H9 (cell line): ENCODE measurements at regions not wholly inside any gene's neighbourhood (a gene's known extent, or its start where the extent isn't known, plus 50 kb on each side); places are given as distances from the start of the nearest gene placed in this dataset.

Experiments
- DNase-seq: peaks from one replicate; pipeline ENCODE4 v3.0.0-alpha.2; 2017
- H2AFZ ChIP-seq: one replicate; pipeline ENCODE4 v1.6.1; 2013; ENCODE audit warnings: mild to moderate bottlenecking, low read length, control low read depth, moderate library complexity
- H2AK5ac ChIP-seq: 2 replicates; pipeline ENCODE4 v1.6.1; 2013; ENCODE audit warnings: low read length, control low read depth, mixed read lengths; ENCODE audit not compliant: insufficient read length
- H2BK120ac ChIP-seq: one replicate; pipeline ENCODE4 v1.6.1; 2013; ENCODE audit warnings: low read depth, mild to moderate bottlenecking, low read length, control low read depth, inconsistent platforms; ENCODE audit not compliant: poor library complexity, severe bottlenecking
- H2BK12ac ChIP-seq: 2 replicates; pipeline ENCODE4 v1.6.1; 2013; ENCODE audit warnings: low read length, control low read depth, mixed read lengths, low read depth; ENCODE audit not compliant: insufficient read length
- H2BK15ac ChIP-seq: 2 replicates; pipeline ENCODE4 v1.6.1; 2013; ENCODE audit warnings: low read depth, low read length, control low read depth
- H2BK20ac ChIP-seq: one replicate; pipeline ENCODE4 v1.6.1; 2013; ENCODE audit warnings: low read depth, mild to moderate bottlenecking, low read length, control low read depth, inconsistent platforms; ENCODE audit not compliant: poor library complexity, severe bottlenecking
- H2BK5ac ChIP-seq: 2 replicates; pipeline ENCODE4 v1.6.1; 2013; ENCODE audit warnings: low read length, control low read depth, mixed read lengths; ENCODE audit not compliant: insufficient read length
- H3K14ac ChIP-seq: 2 replicates; pipeline ENCODE4 v1.6.1; 2013; ENCODE audit warnings: low read length, control low read depth; ENCODE audit not compliant: insufficient read depth
- H3K18ac ChIP-seq: 2 replicates; pipeline ENCODE4 v1.6.1; 2013; ENCODE audit warnings: low read depth, mild to moderate bottlenecking, mixed read lengths, low read length, control low read depth; ENCODE audit not compliant: insufficient read length
- H3K23ac ChIP-seq: 2 replicates; pipeline ENCODE4 v1.6.1; 2013; ENCODE audit warnings: low read length, control low read depth, mixed read lengths, low read depth; ENCODE audit not compliant: insufficient read length
- H3K23me2 ChIP-seq: 2 replicates; pipeline ENCODE4 v1.6.1; 2013; ENCODE audit warnings: low read depth, mild to moderate bottlenecking, mixed read lengths, low read length, control low read depth; ENCODE audit not compliant: insufficient read length, poor library complexity, severe bottlenecking
- H3K27ac ChIP-seq: 2 replicates; pipeline ENCODE4 v1.5.1; 2013; ENCODE audit warnings: low read length, control low read depth, mixed read lengths, low read depth; ENCODE audit not compliant: insufficient read length
- H3K27me3 ChIP-seq: 2 replicates; pipeline ENCODE4 v1.6.1; 2013; ENCODE audit warnings: low read length, control low read depth, inconsistent platforms; ENCODE audit not compliant: insufficient read depth
- H3K4ac ChIP-seq: 2 replicates; pipeline ENCODE4 v1.6.1; 2013; ENCODE audit warnings: low read depth, mild to moderate bottlenecking, control low read depth, inconsistent platforms, low read length, moderate library complexity
- H3K4me1 ChIP-seq: 2 replicates; pipeline ENCODE4 v1.6.1; 2013; ENCODE audit warnings: low read length, control low read depth, inconsistent platforms; ENCODE audit not compliant: insufficient read depth
- H3K4me2 ChIP-seq: 2 replicates; pipeline ENCODE4 v1.6.1; 2013; ENCODE audit warnings: low read length, control low read depth, mixed read lengths; ENCODE audit not compliant: insufficient read length, insufficient read depth
- H3K56ac ChIP-seq: 2 replicates; pipeline ENCODE4 v1.6.1; 2013; ENCODE audit warnings: low read depth, mild to moderate bottlenecking, mixed read lengths, low read length, control low read depth; ENCODE audit not compliant: insufficient read length
- H3K79me1 ChIP-seq: 2 replicates; pipeline ENCODE4 v1.6.1; 2013; ENCODE audit warnings: low read depth, mild to moderate bottlenecking, moderate library complexity, low read length, control low read depth, inconsistent platforms; ENCODE audit not compliant: insufficient read depth, poor library complexity, severe bottlenecking
- H3K79me2 ChIP-seq: 2 replicates; pipeline ENCODE4 v1.6.1; 2013; ENCODE audit warnings: low read length, control low read depth, inconsistent platforms; ENCODE audit not compliant: insufficient read depth
- H3K9ac ChIP-seq: 2 replicates; pipeline ENCODE4 v1.6.1; 2013; ENCODE audit warnings: low read length, control low read depth, mixed read lengths; ENCODE audit not compliant: insufficient read length; ENCODE audit errors: extremely low read depth
- H3K9me3 ChIP-seq: one replicate; pipeline ENCODE4 v1.6.1; 2013; ENCODE audit warnings: low read depth, low read length, inconsistent platforms; ENCODE audit not compliant: control insufficient read depth
- H3T11ph ChIP-seq: one replicate; pipeline ENCODE4 v1.6.1; 2013; ENCODE audit warnings: mild to moderate bottlenecking, low read length, control low read depth, inconsistent platforms
- H4K20me1 ChIP-seq: one replicate; pipeline ENCODE4 v1.6.1; 2013; ENCODE audit not compliant: control insufficient read depth, insufficient read length, insufficient read depth
- H4K5ac ChIP-seq: 2 replicates; pipeline ENCODE4 v1.6.1; 2013; ENCODE audit warnings: low read depth, mild to moderate bottlenecking, mixed read lengths, low read length, control low read depth; ENCODE audit not compliant: insufficient read length
- H4K8ac ChIP-seq: replicated peaks from 2 replicates; pipeline ENCODE4 v1.6.1; 2013; ENCODE audit warnings: low read length, control low read depth, mixed read lengths, low read depth; ENCODE audit not compliant: insufficient read length
- H4K91ac ChIP-seq: 2 replicates; pipeline ENCODE4 v1.6.1; 2013; ENCODE audit warnings: low read depth, mild to moderate bottlenecking, moderate library complexity, mixed read lengths, low read length, control low read depth; ENCODE audit not compliant: insufficient read length
- H3K27ac Mint-ChIP-seq, 3 experiments: 2 replicates in 2 of 3; 3 replicates in 1 of 3; pipeline ENCODE4 v1.8.0; 2020 to 2021; ENCODE audit warnings: mixed read lengths in 3 of 3, mild to moderate bottlenecking in 1 of 3, moderate library complexity in 1 of 3
- H3K27me3 Mint-ChIP-seq: 2 replicates; pipeline ENCODE4 v1.8.0; 2021; ENCODE audit warnings: low read depth, mild to moderate bottlenecking, moderate library complexity, mixed read lengths
- H3K36me3 Mint-ChIP-seq, 3 experiments: 2 replicates in 2 of 3; 3 replicates in 1 of 3; pipeline ENCODE4 v1.8.0; 2020 to 2021; ENCODE audit warnings: low read depth in 3 of 3, mixed read lengths in 3 of 3; ENCODE audit not compliant: insufficient read depth in 1 of 3
- H3K4me1 Mint-ChIP-seq, 2 experiments: 2 replicates each; pipeline ENCODE4 v1.8.0; 2020; ENCODE audit warnings: mixed read lengths in 2 of 2
- H3K4me3 Mint-ChIP-seq, 2 experiments: 2 replicates in 1 of 2; 3 replicates in 1 of 2; pipeline ENCODE4 v1.8.0; 2020 to 2021; ENCODE audit warnings: mild to moderate bottlenecking in 2 of 2, mixed read lengths in 2 of 2, moderate library complexity in 1 of 2
- H3K9me3 Mint-ChIP-seq, 2 experiments: 2 replicates in 1 of 2; 3 replicates in 1 of 2; pipeline ENCODE4 v1.8.0; 2020; ENCODE audit warnings: mild to moderate bottlenecking in 2 of 2, mixed read lengths in 2 of 2, moderate library complexity in 1 of 2
- CTCF ChIP-seq: fragments of 200-600 bp; sonication (generic); conservative IDR thresholded peaks from 3 replicates; pipeline ENCODE4 v1.8.0; 2021; ENCODE audit warnings: antibody characterized with exemption, mild to moderate bottlenecking
- WGBS: extraction: QIAGEN DNeasy Blood & Tissue Kit; methylation state at CpG from one replicate; pipeline ENCODE4 v1.1.7; 2013; ENCODE audit warnings: missing lambda C conversion rate, low lambda C conversion rate, mixed read lengths; ENCODE audit not compliant: insufficient read length; ENCODE audit errors: extremely low coverage; 5-methylcytosine and 5-hydroxymethylcytosine counted together

- H3K4me2 ChIP-seq: no peak overlapping the region
Observed at GRCh38 chr4:12692815-12693214, 791.3 kb downstream of the RAB28 start.

More at GRCh38 chr4:12692815-12693214, 791.3 kb downstream of the RAB28 start:
- Histone ChIP-seq H2AK5ac (no peak overlapping the region), H3K9ac (no peak overlapping the region), H3K79me1 (no peaks in the 10 kb centered on the region), H3K79me2 (no peaks in the 10 kb centered on the region), H3K4me1 (no peaks in the 10 kb centered on the region), H3K27me3 (no peaks in the 10 kb centered on the region), H2BK120ac (no peak overlapping the region), H2BK12ac (no peak overlapping the region), H3K9me3 (no peaks in the 10 kb centered on the region), H3K23me2 (no peaks in the 10 kb centered on the region), H2BK5ac (no peak overlapping the region), H3K4ac (no peak overlapping the region), H3K56ac (no peak overlapping the region), H3K14ac (no peak overlapping the region), H4K91ac (no peak overlapping the region), H3T11ph (no peak overlapping the region), H2BK15ac (no peak overlapping the region), H4K8ac (no peak overlapping the region), H4K5ac (no peak overlapping the region), H3K23ac (no peak overlapping the region), H2AFZ (no peak overlapping the region), H2BK20ac (no peak overlapping the region), H3K27ac (no peak overlapping the region), H4K20me1 (no peaks in the 10 kb centered on the region), H3K18ac (no peak overlapping the region)
- DNase-seq: no peak
- H3K27ac Mint-ChIP-seq: no peak overlapping the region
- TF ChIP-seq CTCF: no peak
- no peak overlapping the region for H3K4me3 Mint-ChIP-seq
- no peaks in the 10 kb centered on the region for H3K36me3 Mint-ChIP-seq
- no peaks in the 10 kb centered on the region for H3K27me3 Mint-ChIP-seq
- WGBS: no CpG with 5 or more reads among the region's 2 CpGs
- no peaks in the 10 kb centered on the region for H3K4me1 Mint-ChIP-seq
- H3K9me3 Mint-ChIP-seq: no peaks in the 10 kb centered on the region
